ENCODE measurements at regions not wholly inside any gene's neighbourhood (a gene's known extent, or its start where the extent isn't known, plus 50 kb on each side); places are given as distances from the start of the nearest gene placed in this dataset.

- no peak for TF ChIP-seq CTCF (conservative IDR thresholded peaks at IDR 0.05; ENCODE audit: low read length)
- TF ChIP-seq EZH2phosphoT487 (IDR thresholded peaks at IDR 0.05; ENCODE audit: borderline replicate concordance, low read depth, low read length): no peak
- no peaks in the 10 kb centered on the region for H3K79me2 ChIP-seq (ENCODE audit: insufficient read depth, low read depth, low read length)
- no peak overlapping the region for H3K4me3 ChIP-seq (ENCODE audit: low read depth, low read length, poor library complexity, severe bottlenecking)
- no peak overlapping the region for H2AFZ ChIP-seq (ENCODE audit: low read length)
- intact Hi-C loops (cut with micrococcal nuclease; ENCODE audit: unreplicated experiment): no loop called here
- H3K4me1 ChIP-seq (ENCODE audit: insufficient read depth, low read length, poor library complexity, severe bottlenecking): no peaks in the 10 kb centered on the region
- ChIA-PET CTCF (ENCODE audit: unreplicated experiment) (no interaction called here), POLR2A (interaction anchor here (0.7 to 1.0 kb wide), 2 partner anchors 11 to 88 kb away, joined by 3 to 5 read pairs; no protein-coding TSS in a partner anchor)
- no peaks in the 10 kb centered on the region for H3K9me3 ChIP-seq (ENCODE audit: low read length)
- BruUV-seq (replicated peaks): no TSS peak
- DNase-seq (ENCODE audit: low spot score): no peak
- no peaks in the 10 kb centered on the region for H3K36me3 ChIP-seq (ENCODE audit: insufficient read depth, low read length)
- H3K27ac ChIP-seq (ENCODE audit: low read depth, low read length, poor library complexity, severe bottlenecking): no peak overlapping the region
- no peak overlapping the region for H3K4me2 ChIP-seq (ENCODE audit: low read length)
- H4K20me1 ChIP-seq (ENCODE audit: insufficient read depth, low read length): no peaks in the 10 kb centered on the region
- H3K9me2 ChIP-seq (ENCODE audit: insufficient read depth, low read length): no peaks in the 10 kb centered on the region
Measured at GRCh38 chr16:17994027-17994426, 342.5 kb downstream of the NPIPA8 start.

DNA sequence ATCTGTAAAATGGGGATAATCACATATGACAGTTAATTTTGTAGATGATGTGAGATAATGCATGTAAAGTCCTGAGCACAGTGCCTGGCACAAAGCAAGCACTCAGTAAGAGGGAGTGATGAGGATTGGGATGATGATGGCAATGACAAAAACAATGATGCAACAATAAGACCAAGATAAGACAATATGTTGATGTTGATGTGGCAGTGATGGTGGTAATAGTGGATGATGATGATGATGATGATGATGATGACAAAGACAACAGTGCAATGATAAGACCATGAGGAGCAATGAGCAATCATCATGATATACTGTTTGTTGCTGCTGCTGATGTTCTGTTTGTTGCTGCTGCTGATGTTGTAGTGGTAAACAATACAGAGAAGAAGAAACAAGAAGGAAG is 344.1 kb downstream of the NPIPA8 start:
- H3K79me2 ChIP-seq (ENCODE audit: insufficient read depth, low read depth, low read length): no peaks in the 10 kb centered on the region
- H4K20me1 ChIP-seq (ENCODE audit: insufficient read depth, low read length): no peaks in the 10 kb centered on the region
- H2AFZ ChIP-seq (ENCODE audit: low read length): no peak overlapping the region
- no peak overlapping the region for H3K4me3 ChIP-seq (ENCODE audit: low read depth, low read length, poor library complexity, severe bottlenecking)
- no peak overlapping the region for H3K27ac ChIP-seq (ENCODE audit: low read depth, low read length, poor library complexity, severe bottlenecking)
- ChIA-PET CTCF (ENCODE audit: unreplicated experiment) (no interaction called here), POLR2A (no interaction called here)
- no peaks in the 10 kb centered on the region for H3K9me3 ChIP-seq (ENCODE audit: low read length)
- H3K36me3 ChIP-seq (ENCODE audit: insufficient read depth, low read length): no peaks in the 10 kb centered on the region
- H3K4me2 ChIP-seq (ENCODE audit: low read length): no peak overlapping the region
- DNase-seq (ENCODE audit: low spot score): no peak
- no peaks in the 10 kb centered on the region for H3K9me2 ChIP-seq (ENCODE audit: insufficient read depth, low read length)
- no peaks in the 10 kb centered on the region for H3K4me1 ChIP-seq (ENCODE audit: insufficient read depth, low read length, poor library complexity, severe bottlenecking)
- TF ChIP-seq EZH2phosphoT487 (IDR thresholded peaks at IDR 0.05; ENCODE audit: borderline replicate concordance, low read depth, low read length): no peak
- TF ChIP-seq CTCF (conservative IDR thresholded peaks at IDR 0.05; ENCODE audit: low read length): no peak
- intact Hi-C loops (cut with micrococcal nuclease; ENCODE audit: unreplicated experiment): no loop called here
- BruUV-seq (replicated peaks): no TSS peak

DNA sequence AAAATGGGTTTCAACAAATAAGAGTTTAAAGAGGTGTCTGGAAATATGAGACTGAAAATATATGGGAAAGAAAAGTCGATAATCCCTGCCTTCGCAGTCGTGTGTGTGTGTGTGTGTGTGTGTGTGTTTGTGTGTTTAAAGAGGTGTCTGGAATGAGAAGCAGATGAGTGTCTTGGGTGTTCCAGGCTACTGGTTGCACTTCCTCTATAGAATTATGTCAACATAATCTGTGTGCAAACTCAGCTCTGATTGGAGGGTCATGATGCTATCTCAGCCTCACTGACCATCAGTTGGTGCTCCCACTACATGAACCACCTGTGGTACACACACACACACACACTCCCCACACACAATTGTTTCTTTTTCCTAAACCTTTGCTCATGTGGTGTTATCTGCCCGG is 347.3 kb downstream of the NPIPA8 start:
- Histone ChIP-seq H3K27ac (ENCODE audit: low read depth, low read length, poor library complexity, severe bottlenecking) (no peak overlapping the region), H3K4me1 (ENCODE audit: insufficient read depth, low read length, poor library complexity, severe bottlenecking) (no peaks in the 10 kb centered on the region), H3K79me2 (ENCODE audit: insufficient read depth, low read depth, low read length) (no peaks in the 10 kb centered on the region), H4K20me1 (ENCODE audit: insufficient read depth, low read length) (no peaks in the 10 kb centered on the region), H3K9me3 (ENCODE audit: low read length) (no peaks in the 10 kb centered on the region), H2AFZ (ENCODE audit: low read length) (no peak overlapping the region), H3K9me2 (ENCODE audit: insufficient read depth, low read length) (no peaks in the 10 kb centered on the region), H3K36me3 (ENCODE audit: insufficient read depth, low read length) (no peaks in the 10 kb centered on the region), H3K4me3 (ENCODE audit: low read depth, low read length, poor library complexity, severe bottlenecking) (no peak overlapping the region), H3K4me2 (ENCODE audit: low read length) (no peak overlapping the region)
- intact Hi-C loops (cut with micrococcal nuclease; ENCODE audit: unreplicated experiment): no loop called here
- ChIA-PET POLR2A (no interaction called here), CTCF (ENCODE audit: unreplicated experiment) (no interaction called here)
- BruUV-seq (replicated peaks): no TSS peak
- TF ChIP-seq CTCF (conservative IDR thresholded peaks at IDR 0.05; ENCODE audit: low read length) (no peak), EZH2phosphoT487 (IDR thresholded peaks at IDR 0.05; ENCODE audit: borderline replicate concordance, low read depth, low read length) (no peak)
- DNase-seq (ENCODE audit: low spot score): no peak
